Muscle layer of colon (tissue), 2 donors: ENCODE measurements at regions not wholly inside any gene's neighbourhood (a gene's known extent, or its start where the extent isn't known, plus 50 kb on each side); places are given as distances from the start of the nearest gene placed in this dataset.
"Not testable (repeated sequence)": the region's sequence is repeated elsewhere in the genome, so short reads cannot be mapped to it uniquely, and the experiment has no call there.

ENCODE experiments used
- H3K27ac ChIP-seq: one replicate; pipeline ENCODE4 v1.7.0; 2013; ENCODE audit warnings: low read depth, mild to moderate bottlenecking, low read length, moderate library complexity
- H3K27me3 ChIP-seq, 2 donors: one replicate each; pipeline ENCODE4 v1.7.0; 2013; ENCODE audit warnings: low read length in 2 of 2, mild to moderate bottlenecking in 2 of 2; ENCODE audit not compliant: insufficient read depth in 2 of 2, control insufficient read depth in 1 of 2
- H3K36me3 ChIP-seq: one replicate; pipeline ENCODE4 v1.7.0; 2013; ENCODE audit warnings: mild to moderate bottlenecking, low read length; ENCODE audit not compliant: insufficient read depth
- H3K4me1 ChIP-seq: one replicate; pipeline ENCODE4 v1.7.0; 2013; ENCODE audit warnings: mild to moderate bottlenecking, low read length; ENCODE audit not compliant: insufficient read depth
- H3K4me3 ChIP-seq, 2 donors: one replicate each; pipeline ENCODE4 v1.7.0; 2013; ENCODE audit warnings: low read length in 2 of 2, low read depth in 1 of 2, mild to moderate bottlenecking in 1 of 2, moderate library complexity in 1 of 2
- H3K9ac ChIP-seq: one replicate; pipeline ENCODE4 v1.7.0; 2013; ENCODE audit warnings: low read length
- H3K9me3 ChIP-seq: one replicate; pipeline ENCODE4 v1.7.0; 2013; ENCODE audit warnings: mild to moderate bottlenecking, low read length
- donor health status: abdominal sarcoma.
- donor health status: Adenocarcinoma of cecum.

GRCh38 chr5:28404363-28405071 is 1366.1 kb upstream of the CDH9 start:
- Histone ChIP-seq H3K9ac (no peak overlapping the region), H3K4me3 (no peak overlapping the region), H3K36me3 (no peaks in the 10 kb centered on the region), H3K27me3 (no peaks in the 10 kb centered on the region), H3K4me1 (no peaks in the 10 kb centered on the region), H3K9me3 (no peaks in the 10 kb centered on the region), H3K27ac (no peak overlapping the region)

DNA sequence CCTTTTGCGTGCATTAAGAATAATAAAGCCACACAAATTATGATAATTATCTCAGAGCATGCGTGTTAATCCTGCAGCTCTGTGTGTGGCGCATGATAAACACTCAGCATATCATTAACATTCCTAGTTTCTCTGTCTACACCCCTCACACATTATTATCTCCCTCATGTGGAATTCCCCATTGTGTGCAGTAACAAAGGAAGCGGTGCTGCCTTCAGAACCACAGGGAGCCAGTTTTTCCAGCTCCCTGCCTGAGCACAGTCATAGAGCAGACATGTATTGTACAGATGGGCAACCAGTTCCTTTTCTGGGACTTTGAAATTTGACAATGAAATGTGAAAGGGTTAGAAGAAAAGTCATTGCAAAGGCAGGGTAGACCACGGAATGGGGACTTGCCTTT is 1365.5 kb upstream of the CDH9 start:
- Histone ChIP-seq H3K9ac (no peak overlapping the region), H3K4me1 (no peaks in the 10 kb centered on the region), H3K36me3 (no peaks in the 10 kb centered on the region), H3K9me3 (no peaks in the 10 kb centered on the region), H3K27ac (no peak overlapping the region), H3K27me3 (no peaks in the 10 kb centered on the region), H3K4me3 (no peak overlapping the region)

GRCh38 chr5:28402590-28403301 is 1364.4 kb upstream of the CDH9 start:
- Histone ChIP-seq H3K27me3 (no peaks in the 10 kb centered on the region), H3K4me1 (no peaks in the 10 kb centered on the region), H3K9me3 (no peaks in the 10 kb centered on the region), H3K4me3 (no peak overlapping the region), H3K36me3 (no peaks in the 10 kb centered on the region), H3K27ac (no peak overlapping the region), H3K9ac (no peak overlapping the region)

DNA sequence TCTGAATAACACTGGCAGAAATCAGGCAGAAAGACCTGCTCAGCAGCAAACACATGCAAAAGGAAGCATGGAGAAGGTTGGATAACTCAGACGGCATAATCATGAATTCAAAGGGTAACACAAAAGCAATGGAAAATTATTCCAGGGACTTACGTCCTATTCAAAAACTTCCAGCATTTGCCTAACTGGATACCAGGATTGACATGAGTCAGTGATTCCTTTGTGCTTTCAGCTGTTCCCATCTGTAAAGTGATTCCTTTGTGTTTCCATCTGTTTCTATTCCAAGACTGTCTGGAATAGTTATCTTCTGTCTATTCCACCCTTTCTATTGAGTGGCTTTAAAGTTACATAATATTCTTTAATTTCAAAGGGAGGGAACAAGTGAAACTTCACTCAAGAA is 1361.7 kb upstream of the CDH9 start:
- Histone ChIP-seq H3K4me1 (no peaks in the 10 kb centered on the region), H3K9ac (no peak overlapping the region), H3K9me3 (no peaks in the 10 kb centered on the region), H3K36me3 (no peaks in the 10 kb centered on the region), H3K4me3 (no peak overlapping the region), H3K27ac (no peak overlapping the region), H3K27me3 (no peaks in the 10 kb centered on the region)

GRCh38 chr5:28399211-28399610 is 1360.8 kb upstream of the CDH9 start:
- Histone ChIP-seq H3K27me3 (no peaks in the 10 kb centered on the region), H3K4me1 (no peaks in the 10 kb centered on the region), H3K27ac (no peak overlapping the region), H3K9ac (no peak overlapping the region), H3K4me3 (no peak overlapping the region), H3K9me3 (no peaks in the 10 kb centered on the region), H3K36me3 (no peaks in the 10 kb centered on the region)

GRCh38 chr5:28398185-28398584 is 1359.8 kb upstream of the CDH9 start:
- H3K27ac ChIP-seq = no peak overlapping the region
- H3K9ac ChIP-seq = no peak overlapping the region
- no peaks in the 10 kb centered on the region for H3K9me3 ChIP-seq
- H3K4me3 ChIP-seq = no peak overlapping the region
- no peaks in the 10 kb centered on the region for H3K27me3 ChIP-seq
- H3K36me3 ChIP-seq = no peaks in the 10 kb centered on the region
- no peaks in the 10 kb centered on the region for H3K4me1 ChIP-seq

DNA sequence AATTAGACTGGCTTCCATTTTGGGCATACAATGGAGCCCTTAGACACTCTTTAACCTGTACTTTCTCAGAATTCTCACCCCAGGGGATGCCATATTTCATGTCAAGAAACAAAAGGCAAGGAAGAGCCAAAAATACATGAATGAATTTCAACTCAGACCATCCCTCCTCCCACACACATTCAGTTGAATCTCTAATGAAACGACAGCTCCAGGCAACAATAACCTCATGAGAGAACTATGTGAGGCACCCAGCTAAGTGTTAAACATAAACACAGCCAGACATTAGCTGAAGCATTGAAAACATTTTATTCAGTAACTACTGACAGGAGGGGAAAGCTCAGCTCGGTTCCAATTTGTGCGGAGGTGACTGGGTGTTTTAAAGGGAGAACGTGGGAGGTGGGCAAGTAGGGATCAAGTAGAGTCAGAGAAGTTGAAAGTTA is 1359.1 kb upstream of the CDH9 start:
- no peak overlapping the region for H3K4me3 ChIP-seq
- no peaks in the 10 kb centered on the region for H3K9me3 ChIP-seq
- H3K27ac ChIP-seq = no peak overlapping the region
- no peaks in the 10 kb centered on the region for H3K36me3 ChIP-seq
- H3K9ac ChIP-seq = no peak overlapping the region
- H3K27me3 ChIP-seq = no peaks in the 10 kb centered on the region
- no peaks in the 10 kb centered on the region for H3K4me1 ChIP-seq

GRCh38 chr5:28391277-28391676 is 1352.9 kb upstream of the CDH9 start:
- Histone ChIP-seq H3K9ac (no peak overlapping the region), H3K36me3 (no peaks in the 10 kb centered on the region), H3K9me3 (no peaks in the 10 kb centered on the region), H3K27me3 (no peaks in the 10 kb centered on the region), H3K4me3 (no peak overlapping the region), H3K27ac (no peak overlapping the region), H3K4me1 (no peaks in the 10 kb centered on the region)

GRCh38 chr5:28390341-28390740 is 1352.0 kb upstream of the CDH9 start:
- no peak overlapping the region for H3K9ac ChIP-seq
- no peak overlapping the region for H3K27ac ChIP-seq
- no peaks in the 10 kb centered on the region for H3K27me3 ChIP-seq
- H3K4me3 ChIP-seq = no peak overlapping the region
- no peaks in the 10 kb centered on the region for H3K4me1 ChIP-seq
- no peaks in the 10 kb centered on the region for H3K36me3 ChIP-seq
- H3K9me3 ChIP-seq = no peaks in the 10 kb centered on the region

DNA sequence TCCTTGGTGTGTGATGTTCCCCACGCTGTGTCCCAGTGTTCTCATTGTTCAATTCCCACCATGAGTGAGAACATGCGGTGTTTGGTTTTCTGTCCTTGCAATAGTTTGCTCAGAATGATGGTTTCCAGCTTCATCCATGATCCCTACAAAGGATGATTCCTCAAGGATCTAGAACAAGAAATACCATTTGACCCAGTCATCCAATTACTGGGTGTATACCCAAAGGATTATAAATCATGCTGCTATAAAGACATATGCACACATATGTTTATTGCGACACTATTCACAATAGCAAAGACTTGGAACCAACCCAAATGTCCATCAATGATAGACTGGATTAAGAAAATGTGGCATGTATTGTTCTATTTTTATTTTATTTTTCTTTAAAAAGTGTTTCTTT is 1351.3 kb upstream of the CDH9 start:
- H3K4me3 ChIP-seq, H3K36me3 ChIP-seq, H3K9ac ChIP-seq, H3K4me1 ChIP-seq, H3K27ac ChIP-seq, H3K27me3 ChIP-seq, H3K9me3 ChIP-seq: not testable (repeated sequence)

GRCh38 chr5:28388428-28388827 is 1350.0 kb upstream of the CDH9 start:
- Histone ChIP-seq H3K9me3 (no peaks in the 10 kb centered on the region), H3K4me3 (no peak overlapping the region), H3K4me1 (no peaks in the 10 kb centered on the region), H3K27me3 (no peaks in the 10 kb centered on the region), H3K27ac (no peak overlapping the region), H3K36me3 (no peaks in the 10 kb centered on the region), H3K9ac (no peak overlapping the region)

DNA sequence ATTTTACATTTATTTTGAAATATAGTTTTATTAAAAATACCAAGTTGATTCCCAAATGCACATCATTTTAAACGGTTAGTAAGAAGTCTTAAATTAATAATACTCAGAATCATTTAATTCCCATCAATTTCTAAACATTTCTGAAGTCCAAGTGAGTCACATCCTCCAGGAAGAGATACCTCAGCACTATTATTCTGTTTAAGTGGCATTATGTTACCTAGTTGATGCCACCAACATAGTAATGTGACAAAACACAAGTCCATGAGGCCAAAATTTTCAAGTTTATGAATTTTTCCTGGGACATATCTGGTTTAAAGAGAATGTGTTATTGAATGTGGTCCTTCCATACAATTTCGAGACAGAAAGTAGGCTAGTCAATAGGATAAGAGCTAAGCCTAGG is 1348.3 kb upstream of the CDH9 start:
- no peaks in the 10 kb centered on the region for H3K9me3 ChIP-seq
- H3K9ac ChIP-seq = no peak overlapping the region
- H3K4me3 ChIP-seq = no peak overlapping the region
- no peaks in the 10 kb centered on the region for H3K27me3 ChIP-seq
- no peaks in the 10 kb centered on the region for H3K36me3 ChIP-seq
- no peak overlapping the region for H3K27ac ChIP-seq
- no peaks in the 10 kb centered on the region for H3K4me1 ChIP-seq
